CD14-positive monocyte (primary cell): ENCODE measurements at regions not wholly inside any gene's neighbourhood (a gene's known extent, or its start where the extent isn't known, plus 50 kb on each side); places are given as distances from the start of the nearest gene placed in this dataset.

Experiments
- DNase-seq, 3 donors: peaks; one replicate each; pipeline ENCODE4 v3.0.0-alpha.2; 2011 to 2022
- H2AFZ ChIP-seq: 2 replicates; pipeline ENCODE4 v1.6.0; 2012; ENCODE audit warnings: mild to moderate bottlenecking, low read depth, low read length, inconsistent platforms; ENCODE audit not compliant: insufficient read depth, poor library complexity, severe bottlenecking
- H3K27ac ChIP-seq, 2 donors: 1 replicate in 1 of 2; 2 replicates in 1 of 2; pipeline ENCODE4 v1.5.1; 2012 to 2013; ENCODE audit warnings: low read length in 2 of 2, control low read depth in 1 of 2, inconsistent platforms in 1 of 2, low read depth in 1 of 2, mild to moderate bottlenecking in 1 of 2
- H3K27me3 ChIP-seq, 2 donors: one replicate each; pipeline versions ENCODE4 v1.6.0 to v1.6.1; 2011 to 2013; ENCODE audit warnings: low read length in 2 of 2; ENCODE audit not compliant: control insufficient read depth in 2 of 2, insufficient read depth in 2 of 2
- H3K36me3 ChIP-seq, 2 donors: replicated peaks in 1 of 2; 1 replicate in 1 of 2; 2 replicates in 1 of 2; pipeline versions ENCODE4 v1.5.1 to v1.6.1; 2012 to 2013; ENCODE audit warnings: low read length in 2 of 2, control low read depth in 1 of 2, inconsistent platforms in 1 of 2, mild to moderate bottlenecking in 1 of 2; ENCODE audit not compliant: insufficient read depth in 2 of 2, control insufficient read depth in 1 of 2
- H3K4me1 ChIP-seq, 2 donors: 1 replicate in 1 of 2; 2 replicates in 1 of 2; pipeline versions ENCODE4 v1.5.1 to v1.6.1; 2012 to 2013; ENCODE audit warnings: low read length in 2 of 2, control low read depth in 1 of 2, inconsistent platforms in 1 of 2, mild to moderate bottlenecking in 1 of 2, moderate library complexity in 1 of 2; ENCODE audit not compliant: insufficient read depth in 2 of 2, control insufficient read depth in 1 of 2
- H3K4me2 ChIP-seq: replicated peaks from 2 replicates; pipeline ENCODE3; 2012; ENCODE audit warnings: low read length, moderate library complexity, mild to moderate bottlenecking; ENCODE audit not compliant: poor library complexity, severe bottlenecking; ENCODE audit errors: extremely low read depth
- H3K4me3 ChIP-seq, 3 experiments: fragments of 200-600 bp in 1 of 3; sonication (generic) in 1 of 3; replicated peaks in 1 of 3; 1 replicate in 2 of 3; 2 replicates in 1 of 3; pipeline ENCODE4 v1.5.1; 2011 to 2013; ENCODE audit warnings: low read length in 3 of 3, mild to moderate bottlenecking in 3 of 3, control low read depth in 2 of 3, low read depth in 2 of 3, inconsistent platforms in 1 of 3, moderate library complexity in 1 of 3
- H3K79me2 ChIP-seq: 2 replicates; pipeline ENCODE4 v1.6.0; 2012; ENCODE audit warnings: mild to moderate bottlenecking, control low read depth, inconsistent platforms, low read length, moderate library complexity; ENCODE audit not compliant: insufficient read depth
- H3K9ac ChIP-seq: 2 replicates; pipeline ENCODE4 v1.6.0; 2017; ENCODE audit warnings: low read length, mild to moderate bottlenecking; ENCODE audit not compliant: insufficient read depth, poor library complexity, severe bottlenecking
- H3K9me3 ChIP-seq, 2 donors: replicated peaks in 1 of 2; 1 replicate in 1 of 2; 2 replicates in 1 of 2; pipeline versions ENCODE4 v1.5.1 to v1.6.1; 2012 to 2013; ENCODE audit warnings: low read length in 2 of 2, control low read depth in 1 of 2; ENCODE audit not compliant: control insufficient read depth in 1 of 2, insufficient read depth in 1 of 2
- H4K20me1 ChIP-seq: 2 replicates; pipeline ENCODE4 v1.6.0; 2012; ENCODE audit warnings: mild to moderate bottlenecking, low read length, control low read depth, moderate library complexity; ENCODE audit not compliant: insufficient read depth
- H3K27ac Mint-ChIP-seq, 7 donors: one replicate each; pipeline ENCODE4 v1.8.0; 2020; ENCODE audit warnings: mild to moderate bottlenecking in 7 of 7, mixed read lengths in 7 of 7, moderate library complexity in 6 of 7, inconsistent platforms in 2 of 7
- H3K27me3 Mint-ChIP-seq, 3 donors: one replicate each; pipeline ENCODE4 v1.8.0; 2021 to 2022; ENCODE audit warnings: low read depth in 3 of 3, mild to moderate bottlenecking in 3 of 3, mixed read lengths in 3 of 3, moderate library complexity in 3 of 3, inconsistent platforms in 1 of 3
- H3K36me3 Mint-ChIP-seq, 2 donors: one replicate each; pipeline ENCODE4 v1.8.0; 2020; ENCODE audit warnings: mixed read lengths in 2 of 2, inconsistent platforms in 1 of 2, mild to moderate bottlenecking in 1 of 2
- H3K4me1 Mint-ChIP-seq: one replicate; pipeline ENCODE4 v1.8.0; 2020; ENCODE audit warnings: mild to moderate bottlenecking, mixed read lengths
- H3K4me3 Mint-ChIP-seq, 2 donors: one replicate each; pipeline ENCODE4 v1.8.0; 2020; ENCODE audit warnings: mild to moderate bottlenecking in 2 of 2, mixed read lengths in 2 of 2, moderate library complexity in 1 of 2
- H3K9me3 Mint-ChIP-seq, 7 donors: one replicate each; pipeline ENCODE4 v1.8.0; 2020 to 2022; ENCODE audit warnings: mixed read lengths in 7 of 7, mild to moderate bottlenecking in 6 of 7, moderate library complexity in 6 of 7, inconsistent platforms in 2 of 7
- CTCF ChIP-seq: fragments of 200-600 bp; IDR thresholded peaks from one replicate; pipeline ENCODE4 v1.8.0; 2022; ENCODE audit warnings: antibody characterized with exemption, mild to moderate bottlenecking
- WGBS: methylation state at CpG from one replicate; pipeline ENCODE4 v1.1.5; 2013; ENCODE audit warnings: missing lambda C conversion rate; ENCODE audit not compliant: insufficient coverage; 5-methylcytosine and 5-hydroxymethylcytosine counted together
- intact Hi-C, 2 donors: fragments of 100-400 bp; cut with micrococcal nuclease; formaldehyde crosslinking; loops; one replicate each; pipeline versions ENCODE4 v1.15.0 to v1.15.1; 2023

GRCh38 chr6:165191461-165191860 lies 117.9 kb downstream of the C6orf118 start:
- no CpG with 5 or more reads among the region's 2 CpGs for WGBS
- H3K27ac Mint-ChIP-seq: no peak overlapping the region
- no peaks in the 10 kb centered on the region for H3K79me2 ChIP-seq

GRCh38 chr6:165186441-165187205 lies 122.8 kb downstream of the C6orf118 start:
- Histone ChIP-seq H3K79me2 (no peaks in the 10 kb centered on the region), H3K36me3 (no peaks in the 10 kb centered on the region), H2AFZ (no peak overlapping the region), H3K27ac (no peak overlapping the region), H3K9me3 (peaks cover 22 to 38% of the 10 kb centered on the region in 2 donors), H3K9ac (no peak overlapping the region), H3K27me3 (no peaks in the 10 kb centered on the region), H3K4me1 (no peaks in the 10 kb centered on the region), H4K20me1 (no peaks in the 10 kb centered on the region), H3K4me2 (no peak overlapping the region), H3K4me3 (no peak overlapping the region)
- TF ChIP-seq CTCF: no peak
- Mint-ChIP-seq H3K4me3 (no peak overlapping the region), H3K36me3 (no peaks in the 10 kb centered on the region), H3K27me3 (no peaks in the 10 kb centered on the region), H3K27ac (no peak overlapping the region), H3K4me1 (no peaks in the 10 kb centered on the region), H3K9me3 (peaks cover 3 to 20% (median 13%) of the 10 kb centered on the region in 7 donors)
- DNase-seq: no peak
- WGBS: 79% methylated on average over 5 of the region's 10 CpGs
- intact Hi-C loops: no loop called here

More at GRCh38 chr6:165191461-165191860, 117.9 kb downstream of the C6orf118 start:
- H3K27me3 Mint-ChIP-seq: no peaks in the 10 kb centered on the region
- Histone ChIP-seq H3K4me1 (no peaks in the 10 kb centered on the region), H2AFZ (no peak overlapping the region), H3K9ac (no peak overlapping the region), H3K9me3 (peaks cover 10 to 18% of the 10 kb centered on the region in 2 donors), H3K27me3 (no peaks in the 10 kb centered on the region), H3K4me3 (no peak overlapping the region), H3K27ac (no peak overlapping the region), H3K4me2 (no peak overlapping the region), H3K36me3 (no peaks in the 10 kb centered on the region), H4K20me1 (no peaks in the 10 kb centered on the region)
- DNase-seq: no peak
- H3K4me1 Mint-ChIP-seq: no peaks in the 10 kb centered on the region
- intact Hi-C loops: no loop called here
- H3K36me3 Mint-ChIP-seq: no peaks in the 10 kb centered on the region
- no peak overlapping the region for H3K4me3 Mint-ChIP-seq
- peaks cover 0 to 17% (median 10%) of the 10 kb centered on the region in 7 donors for H3K9me3 Mint-ChIP-seq
- no peak for TF ChIP-seq CTCF
